ENCODE measurements at regions not wholly inside any gene's neighbourhood (a gene's known extent, or its start where the extent isn't known, plus 50 kb on each side); places are given as distances from the start of the nearest gene placed in this dataset.

- Histone ChIP-seq H3K9me3 (no peaks in the 10 kb centered on the region), H3K4me1 (no peaks in the 10 kb centered on the region), H3K4me3 (no peak overlapping the region), H3K27ac (no peak overlapping the region), H3K36me3 (no peaks in the 10 kb centered on the region), H3K27me3 (peaks cover 0 to 5% (median 0%) of the 10 kb centered on the region in 3 donors)
- ATAC-seq (no peak), DNase-seq (no peak)
- in situ Hi-C loops (cut with MboI; ENCODE audit: low sequenced_read_pairs in 4 of 4) (no loop called here), intact Hi-C loops (cut with DNase I; ENCODE audit: low total_unique reads) (no loop called here)
- TF ChIP-seq, protein P1, sequence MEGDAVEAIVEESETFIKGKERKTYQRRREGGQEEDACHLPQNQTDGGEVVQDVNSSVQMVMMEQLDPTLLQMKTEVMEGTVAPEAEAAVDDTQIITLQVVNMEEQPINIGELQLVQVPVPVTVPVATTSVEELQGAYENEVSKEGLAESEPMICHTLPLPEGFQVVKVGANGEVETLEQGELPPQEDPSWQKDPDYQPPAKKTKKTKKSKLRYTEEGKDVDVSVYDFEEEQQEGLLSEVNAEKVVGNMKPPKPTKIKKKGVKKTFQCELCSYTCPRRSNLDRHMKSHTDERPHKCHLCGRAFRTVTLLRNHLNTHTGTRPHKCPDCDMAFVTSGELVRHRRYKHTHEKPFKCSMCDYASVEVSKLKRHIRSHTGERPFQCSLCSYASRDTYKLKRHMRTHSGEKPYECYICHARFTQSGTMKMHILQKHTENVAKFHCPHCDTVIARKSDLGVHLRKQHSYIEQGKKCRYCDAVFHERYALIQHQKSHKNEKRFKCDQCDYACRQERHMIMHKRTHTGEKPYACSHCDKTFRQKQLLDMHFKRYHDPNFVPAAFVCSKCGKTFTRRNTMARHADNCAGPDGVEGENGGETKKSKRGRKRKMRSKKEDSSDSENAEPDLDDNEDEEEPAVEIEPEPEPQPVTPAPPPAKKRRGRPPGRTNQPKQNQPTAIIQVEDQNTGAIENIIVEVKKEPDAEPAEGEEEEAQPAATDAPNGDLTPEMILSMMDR (IDR thresholded peaks at IDR 0.05 in 4 of 5, conservative IDR thresholded peaks at IDR 0.05 in 1 of 5), result no peak
- TF ChIP-seq POLR2A (IDR thresholded peaks at IDR 0.05), result no peak
These were observed 112.5 kb downstream of the RPS24 start for GRCh38 chr10:78146200-78146599.

- Histone ChIP-seq H3K27me3 (peaks cover 0 to 3% (median 0%) of the 10 kb centered on the region in 3 donors), H3K27ac (no peak overlapping the region), H3K36me3 (no peaks in the 10 kb centered on the region), H3K9me3 (no peaks in the 10 kb centered on the region), H3K4me1 (no peaks in the 10 kb centered on the region), H3K4me3 (no peak overlapping the region)
- no peak for DNase-seq
- ATAC-seq, result no peak
- in situ Hi-C loops (cut with MboI; ENCODE audit: low sequenced_read_pairs in 4 of 4) (no loop called here), intact Hi-C loops (cut with DNase I; ENCODE audit: low total_unique reads) (no loop called here)
- TF ChIP-seq POLR2A (IDR thresholded peaks at IDR 0.05), result no peak
- TF ChIP-seq, protein P1 (IDR thresholded peaks at IDR 0.05 in 4 of 5, conservative IDR thresholded peaks at IDR 0.05 in 1 of 5), result no peak
These were observed 113.5 kb downstream of the RPS24 start for GRCh38 chr10:78147202-78147601.

DNA sequence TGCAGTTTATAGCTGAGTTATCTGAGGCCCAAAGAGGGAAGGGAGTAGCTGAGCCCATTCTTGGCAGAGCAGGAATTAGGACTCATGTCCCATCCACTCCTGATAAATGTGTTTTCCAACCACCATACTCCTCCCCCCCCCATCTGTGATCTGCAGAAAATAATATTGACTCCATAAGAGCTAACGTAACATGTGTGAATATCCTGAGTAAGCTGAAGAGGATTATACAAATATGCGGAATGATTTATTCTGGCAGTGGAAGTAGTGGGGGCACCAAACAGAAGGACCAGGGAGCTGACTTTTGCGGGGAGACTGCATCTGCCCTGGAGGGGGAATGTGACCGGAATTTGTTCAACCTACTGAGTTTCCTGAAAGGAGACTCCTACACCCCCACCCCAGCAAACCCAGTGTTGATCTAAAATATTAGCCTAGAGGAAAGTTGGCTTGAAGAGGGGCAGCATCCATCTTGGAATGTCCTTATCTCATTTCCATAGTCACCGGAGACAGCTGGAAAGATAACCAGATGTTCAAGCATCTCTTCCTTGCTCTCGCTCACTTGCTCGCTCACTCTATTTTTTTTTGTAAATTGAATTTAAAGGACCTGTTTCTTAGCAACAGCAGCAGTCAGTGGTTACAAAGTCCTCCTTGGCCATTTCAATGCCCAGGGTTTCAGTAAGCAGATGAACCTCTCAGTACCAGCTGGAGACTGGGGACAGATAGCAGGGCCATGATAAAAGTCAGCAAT lies 114.7 kb downstream of the RPS24 start:
- in situ Hi-C loops (cut with MboI; ENCODE audit: low sequenced_read_pairs in 4 of 4) (no loop called here), intact Hi-C loops (cut with DNase I; ENCODE audit: low total_unique reads) (no loop called here)
- no peak overlapping the region for H3K4me3 ChIP-seq
- DNase-seq (no peak), ATAC-seq (no peak)
- TF ChIP-seq, protein P1 (IDR thresholded peaks at IDR 0.05 in 4 of 5, conservative IDR thresholded peaks at IDR 0.05 in 1 of 5), result no peak
- no peak for TF ChIP-seq POLR2A (IDR thresholded peaks at IDR 0.05)
- H3K4me1 ChIP-seq, result no peaks in the 10 kb centered on the region
- H3K27me3 ChIP-seq, result no peaks in the 10 kb centered on the region
- H3K9me3 ChIP-seq, result no peaks in the 10 kb centered on the region
- no peak overlapping the region for H3K27ac ChIP-seq
- no peaks in the 10 kb centered on the region for H3K36me3 ChIP-seq

- intact Hi-C loops (cut with DNase I; ENCODE audit: low total_unique reads) (no loop called here), in situ Hi-C loops (cut with MboI; ENCODE audit: low sequenced_read_pairs in 4 of 4) (no loop called here)
- DNase-seq, result no peak
- Histone ChIP-seq H3K4me1 (no peaks in the 10 kb centered on the region), H3K27me3 (no peaks in the 10 kb centered on the region), H3K9me3 (no peaks in the 10 kb centered on the region), H3K27ac (no peak overlapping the region), H3K36me3 (no peaks in the 10 kb centered on the region), H3K4me3 (no peak overlapping the region)
- no peak for ATAC-seq
- no peak for TF ChIP-seq POLR2A (IDR thresholded peaks at IDR 0.05)
These were observed 115.4 kb downstream of the RPS24 start for GRCh38 chr10:78148961-78149612.

- in situ Hi-C loops (cut with MboI; ENCODE audit: low sequenced_read_pairs in 4 of 4) (no loop called here), intact Hi-C loops (cut with DNase I; ENCODE audit: low total_unique reads) (no loop called here)
- Histone ChIP-seq H3K27me3 (no peaks in the 10 kb centered on the region), H3K4me1 (no peaks in the 10 kb centered on the region), H3K4me3 (no peak overlapping the region), H3K27ac (no peak overlapping the region), H3K36me3 (no peaks in the 10 kb centered on the region), H3K9me3 (no peaks in the 10 kb centered on the region)
- no peak for DNase-seq
- TF ChIP-seq, protein P1 (IDR thresholded peaks at IDR 0.05 in 4 of 5, conservative IDR thresholded peaks at IDR 0.05 in 1 of 5), result no peak
- TF ChIP-seq POLR2A (IDR thresholded peaks at IDR 0.05), result no peak
- no peak for ATAC-seq
These were observed 117.1 kb downstream of the RPS24 start for GRCh38 chr10:78150756-78151155.

Data from gastrocnemius medialis (tissue), 4 donors.